ENCODE measurements at regions not wholly inside any gene's neighbourhood (a gene's known extent, or its start where the extent isn't known, plus 50 kb on each side); places are given as distances from the start of the nearest gene placed in this dataset.

- TF ChIP-seq ATF6 (CRISPR knock-in tag; IDR thresholded peaks at IDR 0.05) (no peak), MAX (CRISPR knock-in tag; IDR thresholded peaks at IDR 0.05) (no peak)
- Mint-ChIP-seq H3K36me3 (no peaks in the 10 kb centered on the region), H3K4me3 (no peak overlapping the region), H3K9me3 (peaks cover 3% of the 10 kb centered on the region; the same call in 1 of the 2 replicates), H3K27me3 (ENCODE audit: low read depth) (no peaks in the 10 kb centered on the region), H3K4me1 (peaks cover 5% of the 10 kb centered on the region), H3K27ac (no peak overlapping the region; the same call in 1 of the 2 replicates)
- ChIA-PET POLR2A (no interaction called here), CTCF (no interaction called here)
- DNase-seq (ENCODE audit: low spot score) (no peak), ATAC-seq (no peak)
These were observed 605.4 kb downstream of the ISL1 start for GRCh38 chr5:51988634-51989033.

GRCh38 chr5:51990241-51990640 lies 607.0 kb downstream of the ISL1 start:
- peaks cover 5% of the 10 kb centered on the region for H3K4me1 Mint-ChIP-seq
- DNase-seq (ENCODE audit: low spot score) = no peak
- no peak for ATAC-seq
- H3K36me3 Mint-ChIP-seq = no peaks in the 10 kb centered on the region
- TF ChIP-seq MXD4 (CRISPR knock-in tag; IDR thresholded peaks at IDR 0.05; ENCODE audit: borderline replicate concordance) = no peak
- TF ChIP-seq HMGA2 (CRISPR knock-in tag; IDR thresholded peaks at IDR 0.05) = no peak
- no peak for TF ChIP-seq NFATC4 (CRISPR knock-in tag; IDR thresholded peaks at IDR 0.05)
- TF ChIP-seq NFYB (CRISPR knock-in tag; conservative IDR thresholded peaks at IDR 0.05; ENCODE audit: low read depth) = no peak
- TF ChIP-seq ZSCAN18 (CRISPR knock-in tag; IDR thresholded peaks at IDR 0.05) = no peak
- TF ChIP-seq, protein P1, sequence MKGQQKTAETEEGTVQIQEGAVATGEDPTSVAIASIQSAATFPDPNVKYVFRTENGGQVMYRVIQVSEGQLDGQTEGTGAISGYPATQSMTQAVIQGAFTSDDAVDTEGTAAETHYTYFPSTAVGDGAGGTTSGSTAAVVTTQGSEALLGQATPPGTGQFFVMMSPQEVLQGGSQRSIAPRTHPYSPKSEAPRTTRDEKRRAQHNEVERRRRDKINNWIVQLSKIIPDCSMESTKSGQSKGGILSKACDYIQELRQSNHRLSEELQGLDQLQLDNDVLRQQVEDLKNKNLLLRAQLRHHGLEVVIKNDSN (CRISPR knock-in tag; IDR thresholded peaks at IDR 0.05) = no peak
- no peak for TF ChIP-seq MYBL2 (CRISPR knock-in tag; IDR thresholded peaks at IDR 0.05)
- TF ChIP-seq TEAD1 (CRISPR knock-in tag; IDR thresholded peaks at IDR 0.05) = no peak
- TF ChIP-seq GABPB1 (CRISPR knock-in tag; IDR thresholded peaks at IDR 0.05) = no peak
- no peaks in the 10 kb centered on the region for H3K27me3 Mint-ChIP-seq (ENCODE audit: low read depth)
- no peak overlapping the region for H3K4me3 Mint-ChIP-seq
- H3K9me3 Mint-ChIP-seq = peaks cover 3% of the 10 kb centered on the region; the same call in 1 of the 2 replicates
- ChIA-PET POLR2A (no interaction called here), CTCF (no interaction called here)
- no peak overlapping the region for H3K27ac Mint-ChIP-seq

- no peak overlapping the region for H3K27ac Mint-ChIP-seq
- ATAC-seq (no peak), DNase-seq (ENCODE audit: low spot score) (no peak)
- ChIA-PET POLR2A (no interaction called here), CTCF (no interaction called here)
- TF ChIP-seq CDX4 (CRISPR knock-in tag; IDR thresholded peaks at IDR 0.05; ENCODE audit: borderline replicate concordance) (no peak), OVOL2 (CRISPR knock-in tag; IDR thresholded peaks at IDR 0.05; ENCODE audit: borderline replicate concordance) (no peak), NR1H2 (CRISPR knock-in tag; IDR thresholded peaks at IDR 0.05) (no peak), ATF3 (CRISPR knock-in tag; conservative IDR thresholded peaks at IDR 0.05) (no peak), FOXJ3 (CRISPR knock-in tag; IDR thresholded peaks at IDR 0.05; ENCODE audit: borderline replicate concordance) (no peak), SMAD3 (CRISPR knock-in tag; IDR thresholded peaks at IDR 0.05; ENCODE audit: borderline replicate concordance) (no peak)
- TF ChIP-seq, protein P2, sequence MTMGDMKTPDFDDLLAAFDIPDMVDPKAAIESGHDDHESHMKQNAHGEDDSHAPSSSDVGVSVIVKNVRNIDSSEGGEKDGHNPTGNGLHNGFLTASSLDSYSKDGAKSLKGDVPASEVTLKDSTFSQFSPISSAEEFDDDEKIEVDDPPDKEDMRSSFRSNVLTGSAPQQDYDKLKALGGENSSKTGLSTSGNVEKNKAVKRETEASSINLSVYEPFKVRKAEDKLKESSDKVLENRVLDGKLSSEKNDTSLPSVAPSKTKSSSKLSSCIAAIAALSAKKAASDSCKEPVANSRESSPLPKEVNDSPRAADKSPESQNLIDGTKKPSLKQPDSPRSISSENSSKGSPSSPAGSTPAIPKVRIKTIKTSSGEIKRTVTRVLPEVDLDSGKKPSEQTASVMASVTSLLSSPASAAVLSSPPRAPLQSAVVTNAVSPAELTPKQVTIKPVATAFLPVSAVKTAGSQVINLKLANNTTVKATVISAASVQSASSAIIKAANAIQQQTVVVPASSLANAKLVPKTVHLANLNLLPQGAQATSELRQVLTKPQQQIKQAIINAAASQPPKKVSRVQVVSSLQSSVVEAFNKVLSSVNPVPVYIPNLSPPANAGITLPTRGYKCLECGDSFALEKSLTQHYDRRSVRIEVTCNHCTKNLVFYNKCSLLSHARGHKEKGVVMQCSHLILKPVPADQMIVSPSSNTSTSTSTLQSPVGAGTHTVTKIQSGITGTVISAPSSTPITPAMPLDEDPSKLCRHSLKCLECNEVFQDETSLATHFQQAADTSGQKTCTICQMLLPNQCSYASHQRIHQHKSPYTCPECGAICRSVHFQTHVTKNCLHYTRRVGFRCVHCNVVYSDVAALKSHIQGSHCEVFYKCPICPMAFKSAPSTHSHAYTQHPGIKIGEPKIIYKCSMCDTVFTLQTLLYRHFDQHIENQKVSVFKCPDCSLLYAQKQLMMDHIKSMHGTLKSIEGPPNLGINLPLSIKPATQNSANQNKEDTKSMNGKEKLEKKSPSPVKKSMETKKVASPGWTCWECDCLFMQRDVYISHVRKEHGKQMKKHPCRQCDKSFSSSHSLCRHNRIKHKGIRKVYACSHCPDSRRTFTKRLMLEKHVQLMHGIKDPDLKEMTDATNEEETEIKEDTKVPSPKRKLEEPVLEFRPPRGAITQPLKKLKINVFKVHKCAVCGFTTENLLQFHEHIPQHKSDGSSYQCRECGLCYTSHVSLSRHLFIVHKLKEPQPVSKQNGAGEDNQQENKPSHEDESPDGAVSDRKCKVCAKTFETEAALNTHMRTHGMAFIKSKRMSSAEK (CRISPR knock-in tag; IDR thresholded peaks at IDR 0.05; ENCODE audit: borderline replicate concordance) = no peak
- TF ChIP-seq, protein P3, sequence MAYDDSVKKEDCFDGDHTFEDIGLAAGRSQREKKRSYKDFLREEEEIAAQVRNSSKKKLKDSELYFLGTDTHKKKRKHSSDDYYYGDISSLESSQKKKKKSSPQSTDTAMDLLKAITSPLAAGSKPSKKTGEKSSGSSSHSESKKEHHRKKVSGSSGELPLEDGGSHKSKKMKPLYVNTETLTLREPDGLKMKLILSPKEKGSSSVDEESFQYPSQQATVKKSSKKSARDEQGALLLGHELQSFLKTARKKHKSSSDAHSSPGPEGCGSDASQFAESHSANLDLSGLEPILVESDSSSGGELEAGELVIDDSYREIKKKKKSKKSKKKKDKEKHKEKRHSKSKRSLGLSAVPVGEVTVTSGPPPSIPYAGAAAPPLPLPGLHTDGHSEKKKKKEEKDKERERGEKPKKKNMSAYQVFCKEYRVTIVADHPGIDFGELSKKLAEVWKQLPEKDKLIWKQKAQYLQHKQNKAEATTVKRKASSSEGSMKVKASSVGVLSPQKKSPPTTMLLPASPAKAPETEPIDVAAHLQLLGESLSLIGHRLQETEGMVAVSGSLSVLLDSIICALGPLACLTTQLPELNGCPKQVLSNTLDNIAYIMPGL (CRISPR knock-in tag; IDR thresholded peaks at IDR 0.05) = no peak
- H3K9me3 Mint-ChIP-seq = peaks cover 3% of the 10 kb centered on the region; the same call in 1 of the 2 replicates
- H3K4me1 Mint-ChIP-seq = peaks cover 5% of the 10 kb centered on the region
- no peaks in the 10 kb centered on the region for H3K27me3 Mint-ChIP-seq (ENCODE audit: low read depth)
- H3K36me3 Mint-ChIP-seq = no peaks in the 10 kb centered on the region
- H3K4me3 Mint-ChIP-seq = no peak overlapping the region
These were observed 607.5 kb downstream of the ISL1 start for GRCh38 chr5:51990661-51991180.

Measured in WTC11 (cell line).